ENCODE measurements at regions not wholly inside any gene's neighbourhood (a gene's known extent, or its start where the extent isn't known, plus 50 kb on each side); places are given as distances from the start of the nearest gene placed in this dataset.

DNA sequence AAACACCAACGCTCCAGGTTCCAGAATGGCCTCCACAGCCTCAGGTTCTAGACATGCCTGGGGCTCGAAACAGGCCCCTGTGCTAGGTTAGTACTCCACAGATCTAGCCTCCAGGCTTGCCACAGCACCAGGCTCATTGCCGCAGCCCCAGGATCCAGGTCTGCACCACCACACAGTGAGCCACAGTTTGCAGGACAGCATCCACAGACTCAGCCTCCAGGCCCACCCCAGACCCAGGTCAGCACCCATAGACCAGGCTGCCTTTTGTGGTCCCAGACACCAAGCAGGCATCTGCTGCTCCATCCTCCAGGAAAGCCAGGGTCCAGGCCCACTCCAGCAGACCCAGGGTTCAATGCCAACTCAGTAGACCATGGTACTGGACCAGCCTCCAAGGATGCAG lies 132.3 kb upstream of the VSTM2A start:
- TF ChIP-seq, protein P1, sequence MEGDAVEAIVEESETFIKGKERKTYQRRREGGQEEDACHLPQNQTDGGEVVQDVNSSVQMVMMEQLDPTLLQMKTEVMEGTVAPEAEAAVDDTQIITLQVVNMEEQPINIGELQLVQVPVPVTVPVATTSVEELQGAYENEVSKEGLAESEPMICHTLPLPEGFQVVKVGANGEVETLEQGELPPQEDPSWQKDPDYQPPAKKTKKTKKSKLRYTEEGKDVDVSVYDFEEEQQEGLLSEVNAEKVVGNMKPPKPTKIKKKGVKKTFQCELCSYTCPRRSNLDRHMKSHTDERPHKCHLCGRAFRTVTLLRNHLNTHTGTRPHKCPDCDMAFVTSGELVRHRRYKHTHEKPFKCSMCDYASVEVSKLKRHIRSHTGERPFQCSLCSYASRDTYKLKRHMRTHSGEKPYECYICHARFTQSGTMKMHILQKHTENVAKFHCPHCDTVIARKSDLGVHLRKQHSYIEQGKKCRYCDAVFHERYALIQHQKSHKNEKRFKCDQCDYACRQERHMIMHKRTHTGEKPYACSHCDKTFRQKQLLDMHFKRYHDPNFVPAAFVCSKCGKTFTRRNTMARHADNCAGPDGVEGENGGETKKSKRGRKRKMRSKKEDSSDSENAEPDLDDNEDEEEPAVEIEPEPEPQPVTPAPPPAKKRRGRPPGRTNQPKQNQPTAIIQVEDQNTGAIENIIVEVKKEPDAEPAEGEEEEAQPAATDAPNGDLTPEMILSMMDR (IDR thresholded peaks at IDR 0.05) = no peak
- TF ChIP-seq TCF7L2 (IDR thresholded peaks at IDR 0.05; ENCODE audit: low read depth, low read length) (no peak), SIN3A (IDR thresholded peaks at IDR 0.05; ENCODE audit: borderline replicate concordance, insufficient read depth, low read depth, low read length) (no peak), POLR2AphosphoS5 (IDR thresholded peaks at IDR 0.05; ENCODE audit: low read depth, low read length) (no peak)
- TF ChIP-seq, protein P2, sequence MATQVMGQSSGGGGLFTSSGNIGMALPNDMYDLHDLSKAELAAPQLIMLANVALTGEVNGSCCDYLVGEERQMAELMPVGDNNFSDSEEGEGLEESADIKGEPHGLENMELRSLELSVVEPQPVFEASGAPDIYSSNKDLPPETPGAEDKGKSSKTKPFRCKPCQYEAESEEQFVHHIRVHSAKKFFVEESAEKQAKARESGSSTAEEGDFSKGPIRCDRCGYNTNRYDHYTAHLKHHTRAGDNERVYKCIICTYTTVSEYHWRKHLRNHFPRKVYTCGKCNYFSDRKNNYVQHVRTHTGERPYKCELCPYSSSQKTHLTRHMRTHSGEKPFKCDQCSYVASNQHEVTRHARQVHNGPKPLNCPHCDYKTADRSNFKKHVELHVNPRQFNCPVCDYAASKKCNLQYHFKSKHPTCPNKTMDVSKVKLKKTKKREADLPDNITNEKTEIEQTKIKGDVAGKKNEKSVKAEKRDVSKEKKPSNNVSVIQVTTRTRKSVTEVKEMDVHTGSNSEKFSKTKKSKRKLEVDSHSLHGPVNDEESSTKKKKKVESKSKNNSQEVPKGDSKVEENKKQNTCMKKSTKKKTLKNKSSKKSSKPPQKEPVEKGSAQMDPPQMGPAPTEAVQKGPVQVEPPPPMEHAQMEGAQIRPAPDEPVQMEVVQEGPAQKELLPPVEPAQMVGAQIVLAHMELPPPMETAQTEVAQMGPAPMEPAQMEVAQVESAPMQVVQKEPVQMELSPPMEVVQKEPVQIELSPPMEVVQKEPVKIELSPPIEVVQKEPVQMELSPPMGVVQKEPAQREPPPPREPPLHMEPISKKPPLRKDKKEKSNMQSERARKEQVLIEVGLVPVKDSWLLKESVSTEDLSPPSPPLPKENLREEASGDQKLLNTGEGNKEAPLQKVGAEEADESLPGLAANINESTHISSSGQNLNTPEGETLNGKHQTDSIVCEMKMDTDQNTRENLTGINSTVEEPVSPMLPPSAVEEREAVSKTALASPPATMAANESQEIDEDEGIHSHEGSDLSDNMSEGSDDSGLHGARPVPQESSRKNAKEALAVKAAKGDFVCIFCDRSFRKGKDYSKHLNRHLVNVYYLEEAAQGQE (IDR thresholded peaks at IDR 0.05; ENCODE audit: insufficient read depth in 1 of 2, low read depth in 2 of 2, low read length in 1 of 2) = no peak
- ATAC-seq (no peak), DNase-seq (ENCODE audit: low read depth, low spot score) (no peak)
- in situ Hi-C loops (cut with HindIII; ENCODE audit: low pct_unique_long_range_greater_than_20kb, low sequenced_read_pairs) = no loop called here
- Histone ChIP-seq H3K4me3 (ENCODE audit: low read depth in 2 of 2, low read length in 2 of 2) (no peak overlapping the region), H3K27me3 (ENCODE audit: control insufficient read depth, insufficient read depth, low read length) (no peaks in the 10 kb centered on the region), H3K36me3 (ENCODE audit: control insufficient read depth, insufficient read depth, low read length) (no peaks in the 10 kb centered on the region), H3K9me3 (ENCODE audit: control insufficient read depth, insufficient read depth, low read depth, low read length) (peaks cover 16% of the 10 kb centered on the region), H3K27ac (ENCODE audit: low read length) (no peak overlapping the region), H3K4me1 (ENCODE audit: control insufficient read depth, insufficient read depth, low read length) (no peaks in the 10 kb centered on the region)
- intact Hi-C loops (cut with micrococcal nuclease; ENCODE audit: unreplicated experiment) = no loop called here
- BruUV-seq (replicated peaks) = no TSS peak
- ChIA-PET POLR2A (no interaction called here), CTCF (no interaction called here)

DNA sequence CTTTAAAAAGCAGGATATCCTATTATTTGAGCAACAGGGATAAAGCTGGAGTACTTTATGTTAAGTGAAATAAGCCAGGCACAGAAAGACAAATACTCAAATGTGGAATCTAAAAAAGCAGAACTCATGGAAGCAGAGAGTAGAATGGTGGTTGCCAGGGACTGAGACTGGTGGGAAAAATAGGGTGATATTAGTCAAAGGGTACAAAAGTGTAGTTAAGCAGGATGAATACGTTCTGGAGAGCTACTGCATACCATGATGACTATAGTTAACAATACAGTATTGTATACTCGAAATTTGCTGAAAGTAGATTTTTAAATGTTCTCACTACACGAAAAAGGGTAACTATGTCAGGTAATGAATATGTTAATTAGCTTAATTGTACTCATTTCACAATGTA lies 125.5 kb upstream of the VSTM2A start:
- TF ChIP-seq, protein P2 (IDR thresholded peaks at IDR 0.05; ENCODE audit: insufficient read depth in 1 of 2, low read depth in 2 of 2, low read length in 1 of 2) = no peak
- no peak for TF ChIP-seq TCF7L2 (IDR thresholded peaks at IDR 0.05; ENCODE audit: low read depth, low read length)
- TF ChIP-seq POLR2AphosphoS5 (IDR thresholded peaks at IDR 0.05; ENCODE audit: low read depth, low read length) = no peak
- TF ChIP-seq, protein P1 (IDR thresholded peaks at IDR 0.05) = no peak
- no TSS peak for BruUV-seq (replicated peaks)
- peaks cover 7% of the 10 kb centered on the region for H3K9me3 ChIP-seq (ENCODE audit: control insufficient read depth, insufficient read depth, low read depth, low read length)
- ChIA-PET CTCF (no interaction called here), POLR2A (no interaction called here)
- intact Hi-C loops (cut with micrococcal nuclease; ENCODE audit: unreplicated experiment) (no loop called here), in situ Hi-C loops (cut with HindIII; ENCODE audit: low pct_unique_long_range_greater_than_20kb, low sequenced_read_pairs) (no loop called here)
- ATAC-seq (no peak), DNase-seq (ENCODE audit: low read depth, low spot score) (no peak)
- no peaks in the 10 kb centered on the region for H3K27me3 ChIP-seq (ENCODE audit: control insufficient read depth, insufficient read depth, low read length)
- H3K4me3 ChIP-seq (ENCODE audit: low read depth in 2 of 2, low read length in 2 of 2) = no peak overlapping the region
- no peaks in the 10 kb centered on the region for H3K4me1 ChIP-seq (ENCODE audit: control insufficient read depth, insufficient read depth, low read length)
- no peaks in the 10 kb centered on the region for H3K36me3 ChIP-seq (ENCODE audit: control insufficient read depth, insufficient read depth, low read length)
- no peak overlapping the region for H3K27ac ChIP-seq (ENCODE audit: low read length)
